HG03460 (cell line): ENCODE measurements at regions not wholly inside any gene's neighbourhood (a gene's known extent, or its start where the extent isn't known, plus 50 kb on each side); places are given as distances from the start of the nearest gene placed in this dataset.

Experiments used
- ATAC-seq: cut with Tn5 transposase; IDR thresholded peaks from one replicate; pipeline ENCODE4 v1.9.1; 2021; ENCODE audit not compliant: unreplicated experiment

DNA sequence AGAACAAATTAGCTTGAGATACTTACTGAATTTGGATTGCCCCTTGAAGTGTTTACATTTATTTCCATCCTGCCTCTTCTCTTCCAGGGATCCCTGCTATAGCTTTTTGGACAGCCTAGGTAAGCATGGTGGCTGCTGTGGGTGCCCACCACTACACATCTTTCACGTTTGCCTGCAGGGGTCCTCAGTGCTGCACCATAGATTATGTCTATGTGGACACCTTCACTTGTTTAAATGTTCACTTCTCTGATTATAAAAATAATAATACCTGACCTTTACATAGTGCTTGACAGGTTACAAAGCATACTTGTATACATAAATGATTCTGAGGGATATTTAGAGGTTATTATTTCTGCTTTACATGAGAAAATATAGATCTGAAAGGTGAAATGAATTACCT is 67.9 kb upstream of the SLC4A4 start:
- no peak for ATAC-seq

- no peak for ATAC-seq
These were observed 65.8 kb upstream of the SLC4A4 start for GRCh38 chr4:71272976-71273375.

DNA sequence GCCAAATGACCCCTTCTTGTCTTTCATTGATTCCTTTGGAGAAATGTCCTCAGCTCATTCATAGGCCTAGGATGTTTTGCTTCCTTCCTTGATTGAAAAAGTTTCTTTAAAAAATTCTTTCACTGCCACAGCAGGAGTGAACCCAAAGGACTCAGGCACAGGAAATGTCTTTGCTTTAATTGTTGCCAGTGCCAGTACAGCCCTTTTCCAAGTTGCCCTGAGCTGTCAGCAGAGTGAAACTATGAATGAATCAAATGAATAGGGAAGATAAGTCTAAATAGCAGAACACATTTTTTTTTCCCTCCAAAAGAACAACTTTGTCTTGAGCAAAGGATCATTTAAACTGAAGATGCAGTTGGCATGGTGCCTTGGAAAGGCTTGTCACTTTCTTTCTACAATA is 63.8 kb upstream of the SLC4A4 start:
- ATAC-seq = no peak

DNA sequence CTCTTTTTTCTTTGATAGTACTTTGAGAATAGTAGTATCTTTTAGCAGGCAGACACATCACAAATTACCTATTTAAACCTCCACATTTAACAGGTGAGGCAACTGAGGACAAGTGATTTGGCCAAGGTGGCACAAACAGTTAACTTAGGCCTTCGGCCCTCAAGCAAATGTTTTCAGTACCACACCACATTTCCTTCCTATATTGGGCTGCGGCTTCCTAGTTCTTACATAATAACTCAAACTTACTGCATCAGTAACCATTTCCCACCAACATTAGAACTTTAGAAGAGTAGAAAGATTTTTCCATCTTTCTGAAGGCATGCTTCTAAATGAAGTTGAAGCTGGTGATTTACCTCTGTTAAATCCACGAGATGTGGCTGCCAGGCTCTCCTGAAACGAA is 63.2 kb upstream of the SLC4A4 start:
- ATAC-seq = no peak

- ATAC-seq = no peak
These were observed 61.5 kb upstream of the SLC4A4 start for GRCh38 chr4:71277353-71277752.

DNA sequence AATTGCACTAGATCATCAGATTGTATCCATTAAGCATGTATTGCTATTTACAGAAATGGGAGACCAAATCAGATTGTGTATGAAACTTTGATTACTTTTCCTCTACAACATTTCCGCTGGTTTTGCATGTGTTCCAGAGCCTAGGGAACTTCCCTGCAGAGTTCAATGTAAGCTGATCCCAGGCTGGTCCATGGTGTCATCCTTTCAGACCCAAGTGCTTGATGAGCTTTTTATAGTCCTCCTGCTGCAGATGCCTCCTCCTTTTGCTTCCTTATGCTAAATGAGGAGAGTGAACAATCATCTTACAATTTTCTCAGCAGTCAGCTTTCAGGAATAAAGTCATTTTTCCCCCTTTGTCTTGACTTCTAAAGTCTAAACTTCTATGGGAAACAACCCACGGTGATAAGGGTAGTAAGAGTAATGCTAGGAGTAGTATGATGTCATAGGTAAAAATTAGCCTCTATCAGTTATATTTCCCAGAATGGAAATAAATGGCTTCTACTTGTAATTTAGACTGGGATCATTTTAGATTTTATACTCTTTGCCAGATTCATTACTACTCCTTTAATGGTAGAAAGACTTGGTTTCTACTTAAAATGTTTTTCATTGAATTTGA is 55.1 kb upstream of the SLC4A4 start:
- ATAC-seq = no peak

DNA sequence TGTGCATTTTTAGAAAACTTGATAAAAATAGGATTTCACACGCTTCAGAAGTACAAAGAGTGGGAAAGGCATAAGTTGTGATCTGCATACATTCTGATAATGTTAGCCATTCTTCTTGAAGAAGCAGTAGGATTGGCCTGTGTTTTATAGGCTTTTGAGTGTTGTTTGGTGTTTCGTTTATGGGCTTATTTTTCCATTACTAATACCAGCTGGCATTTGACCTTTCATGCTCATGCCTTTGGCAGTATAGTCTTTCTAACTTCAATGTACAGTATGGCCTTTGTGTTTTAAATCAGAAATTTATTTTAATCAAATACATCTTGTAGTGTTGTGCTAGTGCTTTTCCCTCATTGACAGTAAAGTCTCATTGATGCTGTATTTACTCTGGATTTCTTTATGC is 51.5 kb upstream of the SLC4A4 start:
- ATAC-seq = no peak

- no peak for ATAC-seq
These were observed 49.9 kb upstream of the SLC4A4 start for GRCh38 chr4:71288875-71289274.
